ENCODE measurements at regions not wholly inside any gene's neighbourhood (a gene's known extent, or its start where the extent isn't known, plus 50 kb on each side); places are given as distances from the start of the nearest gene placed in this dataset.

DNA sequence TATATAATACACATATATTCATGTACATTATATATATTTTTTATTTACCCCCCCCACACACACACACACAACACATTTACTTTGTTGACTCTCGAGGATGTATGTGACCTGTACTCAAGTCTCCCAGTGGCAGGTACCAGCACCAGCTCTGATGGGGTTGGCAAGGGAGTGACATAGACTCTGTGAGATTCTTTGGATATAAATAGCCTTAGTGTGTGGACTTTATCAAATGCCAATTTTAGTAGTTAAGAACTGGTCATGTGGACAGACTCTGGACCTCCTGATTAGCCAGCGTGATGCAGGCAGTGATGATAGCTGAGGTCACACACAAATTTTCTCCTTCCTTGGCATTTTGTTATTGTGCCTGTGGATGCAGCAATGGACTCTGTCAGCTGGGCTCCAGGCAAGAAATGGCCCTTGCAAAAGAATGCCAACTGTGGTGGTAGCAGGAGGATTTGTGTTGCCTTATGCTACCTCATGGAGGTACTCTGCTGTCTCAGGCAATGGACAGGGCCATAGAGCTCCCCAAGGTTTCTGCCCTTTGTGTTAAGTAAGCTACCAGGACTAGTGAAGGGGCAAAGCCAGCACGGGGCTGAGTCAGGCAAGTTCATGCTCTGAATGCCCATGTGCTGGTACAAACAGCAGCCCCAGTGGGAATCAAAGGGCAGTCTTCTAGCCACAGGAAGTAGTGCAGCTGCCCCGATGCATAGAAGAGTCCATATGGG lies 224.6 kb upstream of the ZWINT start:
- TF ChIP-seq, protein P1, sequence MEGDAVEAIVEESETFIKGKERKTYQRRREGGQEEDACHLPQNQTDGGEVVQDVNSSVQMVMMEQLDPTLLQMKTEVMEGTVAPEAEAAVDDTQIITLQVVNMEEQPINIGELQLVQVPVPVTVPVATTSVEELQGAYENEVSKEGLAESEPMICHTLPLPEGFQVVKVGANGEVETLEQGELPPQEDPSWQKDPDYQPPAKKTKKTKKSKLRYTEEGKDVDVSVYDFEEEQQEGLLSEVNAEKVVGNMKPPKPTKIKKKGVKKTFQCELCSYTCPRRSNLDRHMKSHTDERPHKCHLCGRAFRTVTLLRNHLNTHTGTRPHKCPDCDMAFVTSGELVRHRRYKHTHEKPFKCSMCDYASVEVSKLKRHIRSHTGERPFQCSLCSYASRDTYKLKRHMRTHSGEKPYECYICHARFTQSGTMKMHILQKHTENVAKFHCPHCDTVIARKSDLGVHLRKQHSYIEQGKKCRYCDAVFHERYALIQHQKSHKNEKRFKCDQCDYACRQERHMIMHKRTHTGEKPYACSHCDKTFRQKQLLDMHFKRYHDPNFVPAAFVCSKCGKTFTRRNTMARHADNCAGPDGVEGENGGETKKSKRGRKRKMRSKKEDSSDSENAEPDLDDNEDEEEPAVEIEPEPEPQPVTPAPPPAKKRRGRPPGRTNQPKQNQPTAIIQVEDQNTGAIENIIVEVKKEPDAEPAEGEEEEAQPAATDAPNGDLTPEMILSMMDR (IDR thresholded peaks at IDR 0.05), result no peak
- TF ChIP-seq POLR2A (IDR thresholded peaks at IDR 0.05) (no peak), POLR2AphosphoS5 (IDR thresholded peaks at IDR 0.05) (no peak), EP300 (IDR thresholded peaks at IDR 0.05) (no peak)

Data from sigmoid colon (tissue), 4 donors.